Panc1 (cell line): ENCODE measurements at regions not wholly inside any gene's neighbourhood (a gene's known extent, or its start where the extent isn't known, plus 50 kb on each side); places are given as distances from the start of the nearest gene placed in this dataset.

Experiments used
- ATAC-seq: fragments of 200-7000 bp; cut with Tn5 transposase; 2 replicates; pipeline ENCODE4 v1.9.1; 2020; ENCODE audit warnings: mild to moderate bottlenecking, moderate library complexity
- BruUV-seq: library from RNA; stranded (reverse); fragments of 400-500 nt; replicated peaks from 2 replicates; lab custom pipeline; 2021; lab: Mats Ljungman, UMichigan
- CTCF ChIA-PET: fragments of 300-600 bp; sonication (Branson Sonifier 250); formaldehyde crosslinking; loops from one replicate; lab custom pipeline; 2022; ENCODE audit warnings: antibody characterized with exemption; lab: Charles Lee
- POLR2A ChIA-PET: fragments of 300-600 bp; sonication (Branson Sonifier 250); formaldehyde crosslinking; loops from one replicate; lab custom pipeline; 2022; ENCODE audit warnings: antibody characterized with exemption; lab: Charles Lee
- DNase-seq: peaks from one replicate; pipeline ENCODE4 v3.0.0-alpha.2; 2010; ENCODE audit warnings: low read depth, low spot score
- H3K27ac ChIP-seq: 2 replicates; pipeline ENCODE4 v1.5.1; 2011; ENCODE audit warnings: mild to moderate bottlenecking, low read length, inconsistent platforms
- H3K27me3 ChIP-seq: fragments of 200-500 bp; sonication (Bioruptor generic); 2 replicates; pipeline ENCODE4 v1.6.0; 2014; ENCODE audit warnings: low read length, inconsistent platforms; ENCODE audit not compliant: control insufficient read depth, insufficient read depth
- H3K36me3 ChIP-seq: fragments of 200-500 bp; sonication (Bioruptor generic); 2 replicates; pipeline ENCODE4 v1.5.1; 2014; ENCODE audit warnings: inconsistent platforms, mild to moderate bottlenecking, low read length, moderate library complexity; ENCODE audit not compliant: control insufficient read depth, insufficient read depth
- H3K4me1 ChIP-seq: 2 replicates; pipeline ENCODE4 v1.5.1; 2011; ENCODE audit warnings: inconsistent platforms, mild to moderate bottlenecking, low read length, moderate library complexity; ENCODE audit not compliant: control insufficient read depth, insufficient read depth
- H3K4me3 ChIP-seq, 2 experiments: 2 replicates each; pipeline ENCODE4 v1.5.1; 2011 to 2012; ENCODE audit warnings: low read depth in 2 of 2, low read length in 2 of 2, mild to moderate bottlenecking in 2 of 2, inconsistent platforms in 1 of 2, moderate library complexity in 1 of 2
- H3K9me3 ChIP-seq: fragments of 200-500 bp; sonication (Bioruptor generic); 2 replicates; pipeline ENCODE4 v1.5.1; 2014; ENCODE audit warnings: low read depth, mild to moderate bottlenecking, inconsistent platforms, low read length, moderate library complexity; ENCODE audit not compliant: control insufficient read depth, insufficient read depth
- CTCF ChIP-seq: fragments of 450-650 bp; IDR thresholded peaks from 2 replicates; pipeline ENCODE4 v1.5.1; 2017; ENCODE audit warnings: mild to moderate bottlenecking
- POLR2AphosphoS5 ChIP-seq: IDR thresholded peaks from 2 replicates; pipeline ENCODE4 v1.6.1; 2012; ENCODE audit warnings: mild to moderate bottlenecking, low read depth, low read length, moderate library complexity
- REST ChIP-seq, 2 experiments: IDR thresholded peaks; 2 replicates each; pipeline ENCODE4 v1.6.1; 2011 to 2012; ENCODE audit warnings: low read depth in 2 of 2, control low read depth in 1 of 2, low read length in 1 of 2, mild to moderate bottlenecking in 1 of 2, moderate library complexity in 1 of 2; ENCODE audit not compliant: insufficient read depth in 1 of 2
- SIN3A ChIP-seq: IDR thresholded peaks from 2 replicates; pipeline ENCODE4 v1.6.1; 2012; ENCODE audit warnings: low read depth, mild to moderate bottlenecking, low read length, moderate library complexity, borderline replicate concordance; ENCODE audit not compliant: insufficient read depth
- TCF7L2 ChIP-seq: IDR thresholded peaks from 2 replicates; pipeline ENCODE4 v1.6.1; 2011; ENCODE audit warnings: mild to moderate bottlenecking, low read depth, low read length, inconsistent platforms
- in situ Hi-C: cut with HindIII; loops from 2 replicates; pipeline ENCODE4 v1.10.0; 2016; ENCODE audit warnings: low sequenced_read_pairs, low pct_unique_long_range_greater_than_20kb
- intact Hi-C: fragments of 100-400 bp; cut with micrococcal nuclease; formaldehyde crosslinking; loops from one replicate; pipeline ENCODE4 v1.10.0; 2022; ENCODE audit not compliant: unreplicated experiment

- Histone ChIP-seq H3K27ac (no peak overlapping the region), H3K9me3 (no peaks in the 10 kb centered on the region), H3K27me3 (no peaks in the 10 kb centered on the region), H3K36me3 (no peaks in the 10 kb centered on the region), H3K4me1 (no peaks in the 10 kb centered on the region), H3K4me3 (no peak overlapping the region)
- DNase-seq, result no peak
- ATAC-seq, result no peak
- BruUV-seq, result no TSS peak
- in situ Hi-C loops (no loop called here), intact Hi-C loops (no loop called here)
- TF ChIP-seq CTCF, result no peak
- no peak for TF ChIP-seq SIN3A
- TF ChIP-seq TCF7L2, result no peak
- no peak for TF ChIP-seq REST (IDR thresholded peaks at IDR 0.05; ENCODE audit: insufficient read depth in 1 of 2, low read depth in 2 of 2, low read length in 1 of 2)
- TF ChIP-seq POLR2AphosphoS5, result no peak
- POLR2A ChIA-PET, result no interaction called here
- CTCF ChIA-PET, result no interaction called here
Measured at GRCh38 chr5:166185185-166185584, 2106.3 kb upstream of the WWC1 start.

- DNase-seq (no peak), ATAC-seq (no peak)
- ChIA-PET CTCF (no interaction called here), POLR2A (no interaction called here)
- in situ Hi-C loops (no loop called here), intact Hi-C loops (no loop called here)
- H3K4me3 ChIP-seq, result no peak overlapping the region
- H3K27ac ChIP-seq, result no peak overlapping the region
- no TSS peak for BruUV-seq
- no peaks in the 10 kb centered on the region for H3K27me3 ChIP-seq
- no peaks in the 10 kb centered on the region for H3K4me1 ChIP-seq
- TF ChIP-seq REST (IDR thresholded peaks at IDR 0.05; ENCODE audit: insufficient read depth in 1 of 2, low read depth in 2 of 2, low read length in 1 of 2), result no peak
- no peak for TF ChIP-seq TCF7L2
- TF ChIP-seq CTCF, result no peak
- no peak for TF ChIP-seq SIN3A
- no peak for TF ChIP-seq POLR2AphosphoS5
- no peaks in the 10 kb centered on the region for H3K9me3 ChIP-seq
- no peaks in the 10 kb centered on the region for H3K36me3 ChIP-seq
Measured at GRCh38 chr5:166188501-166189325, 2102.7 kb upstream of the WWC1 start.
